ENCODE measurements at regions not wholly inside any gene's neighbourhood (a gene's known extent, or its start where the extent isn't known, plus 50 kb on each side); places are given as distances from the start of the nearest gene placed in this dataset.

DNA sequence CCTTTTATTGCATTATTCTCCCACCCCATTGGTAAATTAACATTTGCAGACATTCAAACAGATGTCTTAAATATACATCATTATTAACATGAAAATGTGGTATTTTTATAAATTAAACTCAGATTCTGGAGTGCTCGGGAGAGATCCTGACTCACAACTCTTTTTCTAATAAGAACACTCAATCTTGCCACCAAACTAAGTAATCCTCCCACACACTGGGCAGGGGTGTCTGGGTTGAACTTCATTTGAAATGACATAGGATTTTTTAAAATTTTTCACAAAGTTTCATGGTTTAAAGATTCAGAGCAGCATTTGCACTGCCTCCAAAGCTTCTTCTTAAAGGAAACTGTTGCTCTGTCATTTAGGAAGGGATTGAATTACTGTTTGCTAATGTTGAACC is 754.3 kb downstream of the MECOM start:
- in situ Hi-C loops (cut with MboI; ENCODE audit: low sequenced_read_pairs): no loop called here

DNA sequence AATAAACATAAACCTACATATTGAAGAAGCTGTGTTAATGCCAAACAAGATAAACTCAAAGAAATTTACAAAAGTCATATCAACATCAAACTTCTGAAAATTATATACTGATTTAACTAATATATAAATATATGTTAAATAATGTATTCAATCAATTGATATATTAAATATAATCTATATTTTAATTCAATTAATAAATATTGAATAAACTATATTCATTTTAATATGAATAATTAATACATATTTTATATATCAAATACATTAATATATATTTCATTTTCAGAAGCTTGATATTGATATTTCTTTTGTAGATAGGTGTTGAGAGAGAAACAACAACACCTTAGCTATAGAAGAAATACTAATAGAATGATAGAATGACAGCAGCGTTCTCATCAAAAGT is 768.1 kb downstream of the MECOM start:
- in situ Hi-C loops (cut with MboI; ENCODE audit: low sequenced_read_pairs): no loop called here

DNA sequence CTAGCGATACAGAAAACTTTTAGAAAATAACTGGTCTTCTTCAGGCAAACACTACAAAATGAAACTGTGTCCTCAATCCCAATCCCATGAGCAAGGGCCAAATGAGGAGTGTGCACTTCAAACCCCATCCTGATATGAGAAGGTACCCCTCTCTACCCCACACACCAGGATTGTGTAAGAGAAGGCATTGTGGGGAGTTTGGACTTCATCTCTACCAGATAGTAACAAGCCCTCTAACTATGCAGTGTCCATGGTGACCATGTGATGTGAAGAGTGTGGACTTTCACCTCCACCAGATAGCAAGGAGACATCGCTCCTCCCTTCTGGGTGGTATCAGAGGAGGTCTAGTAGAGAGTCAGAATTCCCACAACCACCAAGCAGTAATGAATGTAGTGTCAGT is 769.3 kb downstream of the MECOM start:
- in situ Hi-C loops (cut with MboI; ENCODE audit: low sequenced_read_pairs): no loop called here

DNA sequence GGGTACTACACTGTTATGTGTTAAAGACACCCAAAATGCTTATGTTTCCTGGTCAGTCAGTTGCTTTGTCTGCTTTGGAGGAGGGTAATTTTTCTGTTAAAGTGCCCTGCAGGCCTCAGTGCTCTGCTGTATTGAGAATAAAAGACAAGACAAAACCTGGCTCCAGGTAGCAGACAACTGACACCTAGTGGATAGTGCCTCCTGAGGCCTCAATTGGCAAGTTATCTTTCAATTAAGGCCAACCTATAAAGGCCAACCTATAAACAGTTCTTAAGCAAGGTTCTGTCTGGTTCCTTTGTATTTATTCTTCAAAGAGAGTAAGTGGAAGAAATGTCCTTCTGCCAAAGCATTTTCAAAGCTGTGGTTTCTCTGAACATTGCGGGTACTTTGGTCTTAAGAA is 773.8 kb downstream of the MECOM start:
- in situ Hi-C loops (cut with MboI; ENCODE audit: low sequenced_read_pairs): no loop called here

DNA sequence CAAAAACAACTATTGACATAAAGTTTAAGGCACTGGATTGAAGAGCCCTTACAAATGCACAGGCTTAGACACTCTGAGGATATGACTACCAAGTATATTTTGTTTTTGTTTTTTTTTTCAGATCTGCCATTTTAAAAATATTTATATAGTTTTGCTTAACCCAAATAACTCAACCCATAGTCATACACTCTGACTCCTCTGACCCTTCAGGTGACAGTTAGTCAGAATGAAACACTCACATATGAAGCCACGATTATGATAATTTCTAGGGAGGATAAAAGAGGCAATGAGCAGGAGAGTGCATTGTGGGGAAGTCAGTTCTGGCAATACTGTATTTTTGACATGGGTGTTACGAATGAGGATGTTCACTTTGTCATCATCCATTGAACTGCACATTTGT is 774.7 kb downstream of the MECOM start:
- in situ Hi-C loops (cut with MboI; ENCODE audit: low sequenced_read_pairs): no loop called here

DNA sequence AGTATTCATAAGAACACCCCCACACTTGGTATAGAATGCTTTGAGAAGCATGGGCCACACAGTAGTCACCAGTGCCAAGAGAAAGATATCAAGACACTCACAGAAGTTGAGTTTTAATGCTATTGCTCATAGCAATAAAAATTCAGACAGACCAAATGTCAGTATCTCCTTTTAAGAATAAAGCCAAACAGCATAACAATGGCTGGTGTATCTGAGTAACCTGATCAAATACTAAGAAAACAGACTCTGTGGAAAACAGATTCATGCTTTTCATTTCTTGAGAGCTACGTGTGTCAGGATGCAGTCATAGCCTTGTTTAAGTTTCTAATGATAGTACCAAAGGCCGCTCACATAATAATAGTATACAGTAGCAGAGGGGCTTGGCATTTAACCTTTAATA is 778.5 kb downstream of the MECOM start:
- in situ Hi-C loops (cut with MboI; ENCODE audit: low sequenced_read_pairs): no loop called here

DNA sequence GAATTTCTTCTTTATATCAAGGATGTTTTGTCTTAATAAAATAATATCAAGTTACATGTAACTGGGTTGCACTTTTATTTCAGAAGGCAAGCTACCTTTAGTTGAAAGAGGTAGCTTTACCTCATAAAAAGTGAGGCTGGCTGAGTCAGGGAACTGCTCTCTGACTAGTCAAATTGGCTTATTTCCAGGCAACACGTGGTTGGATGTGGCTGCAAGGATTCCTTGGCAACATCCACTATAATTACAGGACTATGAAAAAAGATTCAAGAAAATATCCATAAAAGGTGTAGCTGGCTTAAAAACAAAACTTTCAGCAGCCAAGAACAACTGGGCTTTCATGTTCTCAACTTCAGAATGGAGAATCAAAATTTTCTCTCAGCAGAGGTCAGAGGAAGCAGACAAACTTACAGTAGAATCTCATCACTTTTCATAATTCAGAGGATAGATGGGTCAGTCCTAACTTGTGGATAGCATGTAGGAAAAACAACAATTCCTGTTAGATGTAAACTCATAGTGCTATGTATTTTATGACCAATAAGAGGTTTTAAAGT is 779.1 kb downstream of the MECOM start:
- in situ Hi-C loops (cut with MboI; ENCODE audit: low sequenced_read_pairs): no loop called here

DNA sequence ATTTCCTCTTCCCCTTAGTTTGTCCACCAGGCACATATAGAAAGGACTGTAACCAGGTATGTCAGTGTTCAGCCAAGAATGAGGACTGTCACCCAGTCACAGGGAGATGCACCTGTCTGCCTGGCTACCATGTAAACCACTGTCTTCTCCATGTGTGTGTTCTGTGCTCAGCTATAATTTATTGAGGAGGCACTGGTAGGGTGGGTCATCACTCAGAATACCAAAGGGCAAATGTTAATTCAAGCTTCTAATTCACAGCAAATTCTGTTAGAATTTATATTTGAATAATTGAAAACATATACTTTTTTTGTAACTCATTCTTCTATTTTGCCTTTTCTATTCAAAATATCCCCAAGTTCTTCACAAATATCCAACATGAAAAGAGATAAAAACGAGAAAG is 780.4 kb downstream of the MECOM start:
- in situ Hi-C loops (cut with MboI; ENCODE audit: low sequenced_read_pairs): no loop called here

DNA sequence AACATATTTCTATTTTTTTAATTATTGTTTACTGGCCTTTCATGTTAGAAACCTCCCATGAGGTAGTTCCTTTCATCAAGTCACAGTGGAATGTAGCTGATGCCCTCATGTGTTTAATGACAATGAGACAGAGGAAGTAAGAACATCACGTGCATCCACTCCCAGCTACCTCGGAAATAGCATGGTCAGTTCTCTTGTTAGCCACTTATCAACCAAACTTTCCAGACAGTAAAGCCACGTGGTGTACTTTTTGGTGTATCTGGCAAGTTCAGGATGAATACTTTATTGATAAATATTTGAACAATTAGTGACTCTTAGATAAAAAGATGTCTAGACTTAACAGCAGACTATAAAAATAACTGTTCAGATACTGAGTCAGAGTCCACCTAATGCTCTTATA is 781.7 kb downstream of the MECOM start:
- in situ Hi-C loops (cut with MboI; ENCODE audit: low sequenced_read_pairs): no loop called here

DNA sequence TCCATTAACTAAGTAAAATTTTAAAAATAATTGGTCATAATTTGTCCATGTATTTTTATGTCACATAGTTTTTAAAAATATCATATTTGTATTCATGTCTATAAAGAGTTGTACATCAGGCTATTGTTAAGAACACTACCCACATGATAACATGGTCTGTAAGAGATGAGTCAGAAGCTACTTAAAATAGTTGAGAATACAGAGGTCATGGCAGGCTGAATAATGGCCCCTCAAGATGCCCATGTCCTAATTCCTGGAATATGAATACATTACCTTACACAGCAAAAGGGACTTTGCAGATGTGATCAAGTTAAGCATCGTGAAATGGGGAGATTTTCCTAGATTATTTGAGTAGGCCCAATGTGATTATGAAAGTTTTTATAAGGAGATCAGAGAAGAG is 782.9 kb upstream of the GOLIM4 start:
- in situ Hi-C loops (cut with MboI; ENCODE audit: low sequenced_read_pairs): no loop called here

DNA sequence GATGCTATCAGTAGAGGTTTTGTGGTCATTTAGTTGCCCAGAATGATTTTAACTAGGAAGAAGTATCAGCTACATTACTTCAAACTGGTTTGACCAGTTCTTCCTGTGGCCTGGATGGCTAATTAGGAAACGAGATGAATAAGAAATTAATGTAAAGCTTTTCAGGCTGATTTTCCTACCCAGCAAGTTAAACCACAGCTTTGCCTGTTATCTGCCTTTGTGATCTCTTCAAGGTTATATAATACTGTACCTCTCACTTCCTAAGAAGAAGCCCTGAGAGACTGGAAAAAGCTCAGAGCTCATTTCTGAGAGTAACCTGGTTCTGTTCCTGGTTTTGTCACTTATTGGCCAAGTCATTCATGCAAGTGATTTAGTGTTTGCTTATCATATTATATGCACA is 782.2 kb upstream of the GOLIM4 start:
- in situ Hi-C loops (cut with MboI; ENCODE audit: low sequenced_read_pairs): no loop called here

DNA sequence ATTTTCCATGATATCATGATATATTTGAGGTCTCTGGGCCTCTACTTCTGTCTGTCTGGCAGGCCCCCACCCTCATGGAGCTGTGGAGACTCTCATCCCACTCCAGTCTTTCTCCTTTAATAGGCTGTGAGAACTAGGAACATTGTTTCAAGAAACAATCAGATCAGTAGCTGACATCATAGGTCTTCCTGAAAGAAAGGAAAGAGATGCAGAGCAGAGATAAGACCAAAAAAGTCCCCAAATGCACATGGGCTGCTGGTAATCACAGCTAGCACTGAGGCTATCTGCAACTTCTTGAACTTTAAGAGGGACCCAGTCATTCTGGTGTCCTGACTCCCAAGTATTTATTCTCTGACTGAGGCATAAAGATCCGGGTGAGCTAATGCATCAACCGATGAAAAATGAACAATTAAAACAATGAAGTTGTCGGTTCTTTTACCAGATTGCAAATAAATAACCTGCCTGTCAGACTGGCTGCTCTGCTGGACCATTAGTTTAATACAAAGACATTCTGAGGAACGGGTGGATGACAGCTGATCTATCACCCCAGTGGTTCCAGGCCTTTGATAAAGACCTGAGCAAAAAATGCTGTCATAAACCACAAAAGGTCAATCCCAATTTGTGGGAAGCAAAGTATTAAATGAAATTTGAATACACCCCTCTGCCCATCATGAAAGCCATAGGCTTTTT is 780.8 kb upstream of the GOLIM4 start:
- in situ Hi-C loops (cut with MboI; ENCODE audit: low sequenced_read_pairs): no loop called here

DNA sequence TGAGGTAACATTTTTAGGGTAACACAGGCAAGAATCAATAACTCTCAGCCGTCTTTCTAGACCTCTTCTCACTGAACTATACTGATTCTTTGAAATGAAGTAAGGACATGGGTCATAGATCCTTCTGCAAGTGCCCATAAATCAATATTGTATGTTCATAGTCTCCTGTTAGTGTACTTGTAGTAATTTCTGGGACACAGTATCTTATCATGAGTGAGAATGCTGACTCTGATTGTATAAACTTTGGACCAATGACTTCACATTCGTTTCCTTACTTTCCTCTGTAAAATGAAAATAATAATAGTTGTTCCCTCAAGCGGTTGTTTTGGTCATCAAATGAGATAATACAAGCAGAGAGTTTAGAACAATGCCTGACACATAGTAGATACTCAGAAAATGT is 777.1 kb upstream of the GOLIM4 start:
- in situ Hi-C loops (cut with MboI; ENCODE audit: low sequenced_read_pairs): no loop called here

DNA sequence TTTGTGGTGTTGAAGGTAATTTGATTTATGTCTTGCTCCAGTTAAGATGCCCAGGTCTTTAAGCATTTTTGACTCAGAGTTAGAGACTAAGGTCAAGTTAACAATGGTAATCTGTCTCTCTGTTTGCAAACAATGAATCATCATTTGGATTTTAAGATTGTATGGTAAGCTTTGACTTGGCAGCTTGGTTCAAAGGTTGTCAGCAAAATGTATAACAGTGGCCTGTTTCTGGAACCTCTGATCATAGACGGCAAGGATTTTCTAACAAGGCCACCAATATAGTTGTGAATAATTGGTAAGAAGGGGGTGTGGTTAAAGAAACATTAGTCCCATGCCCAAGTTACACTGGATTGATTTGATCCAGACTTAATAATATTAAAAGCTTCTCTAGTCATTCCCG is 775.2 kb upstream of the GOLIM4 start:
- in situ Hi-C loops (cut with MboI; ENCODE audit: low sequenced_read_pairs): no loop called here

DNA sequence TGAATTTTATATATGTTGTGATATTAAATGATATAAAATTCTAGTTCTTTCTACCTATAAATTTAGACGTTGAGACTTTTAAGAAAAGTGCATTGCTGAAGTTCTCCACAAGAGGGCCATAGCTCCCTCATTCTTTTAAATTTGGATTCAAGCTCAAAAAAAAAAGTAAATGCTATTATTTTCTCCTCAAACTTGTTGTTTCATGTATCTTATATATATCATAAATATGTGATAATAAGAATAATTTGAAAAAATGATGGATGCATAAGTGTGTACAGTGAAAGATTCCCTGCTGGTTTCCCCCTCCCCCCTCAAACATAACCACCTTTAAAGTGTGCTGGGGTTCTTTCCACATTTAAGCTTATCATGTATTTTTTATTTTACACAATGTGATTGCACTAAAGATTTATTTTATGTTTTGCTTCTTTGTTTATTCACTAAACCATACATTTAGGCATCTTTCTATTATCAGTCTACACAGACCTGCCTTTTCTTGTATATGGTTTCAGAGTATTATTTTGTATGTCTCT is 769.4 kb upstream of the GOLIM4 start:
- in situ Hi-C loops (cut with MboI; ENCODE audit: low sequenced_read_pairs): no loop called here

DNA sequence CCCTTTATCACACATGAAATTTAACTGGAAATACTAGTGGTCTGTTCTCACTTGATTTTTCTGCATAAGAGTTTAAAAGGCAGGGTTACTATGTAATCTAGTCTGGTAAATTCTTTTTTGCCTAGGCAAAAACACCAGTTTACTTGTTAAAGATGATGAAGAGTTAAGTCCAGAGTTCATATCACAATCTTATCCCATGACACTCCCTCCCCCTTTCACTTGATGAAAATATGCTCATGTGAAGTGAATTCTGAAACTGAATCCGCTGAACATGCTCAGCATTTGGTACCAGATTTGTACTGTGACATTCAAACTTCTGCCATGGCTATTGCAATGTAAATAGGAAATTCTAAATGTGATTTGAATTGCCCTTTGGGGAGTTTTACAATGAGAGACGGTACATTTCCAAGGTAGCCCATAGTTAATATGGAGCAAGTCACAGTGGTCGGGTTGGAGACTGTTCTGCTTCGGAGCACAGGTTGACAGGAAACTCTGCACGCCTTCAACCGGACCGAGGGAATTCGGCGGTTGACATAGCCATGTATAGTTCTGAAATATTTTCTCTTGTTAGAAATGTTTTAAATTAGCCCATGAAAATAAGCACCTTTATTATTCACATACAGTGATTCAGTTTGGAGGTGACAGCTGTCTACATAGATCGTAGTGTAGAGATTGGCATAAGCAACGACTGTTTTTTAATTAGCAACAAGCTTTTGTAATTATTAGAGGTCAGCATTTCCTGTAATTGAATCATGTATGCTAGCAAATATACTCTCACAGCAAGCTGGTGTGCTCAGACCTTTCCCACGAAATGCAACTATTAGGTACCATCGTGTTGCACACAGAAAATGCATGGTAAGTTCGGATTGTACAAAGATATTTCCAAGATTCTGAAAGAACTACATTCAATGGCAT is 768.6 kb upstream of the GOLIM4 start:
- in situ Hi-C loops (cut with MboI; ENCODE audit: low sequenced_read_pairs): no loop called here

DNA sequence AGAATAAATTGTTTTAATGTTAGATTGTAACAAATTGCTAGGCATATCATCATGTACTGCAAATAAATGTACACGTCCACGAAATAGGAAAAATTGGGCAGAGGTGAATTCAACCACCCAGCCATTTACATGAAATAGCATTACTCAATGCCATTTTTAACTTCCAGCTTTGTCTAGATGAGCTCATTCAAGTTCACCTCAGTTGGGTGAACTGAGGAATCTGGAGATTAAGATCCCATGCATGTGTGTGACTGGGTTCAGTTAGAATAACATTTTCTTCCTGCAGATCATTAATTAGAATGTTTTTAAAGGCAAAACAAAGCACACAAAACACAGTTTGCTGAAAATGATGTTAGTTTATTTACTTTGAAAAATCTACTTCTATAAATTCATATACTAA is 767.8 kb upstream of the GOLIM4 start:
- in situ Hi-C loops (cut with MboI; ENCODE audit: low sequenced_read_pairs): no loop called here

DNA sequence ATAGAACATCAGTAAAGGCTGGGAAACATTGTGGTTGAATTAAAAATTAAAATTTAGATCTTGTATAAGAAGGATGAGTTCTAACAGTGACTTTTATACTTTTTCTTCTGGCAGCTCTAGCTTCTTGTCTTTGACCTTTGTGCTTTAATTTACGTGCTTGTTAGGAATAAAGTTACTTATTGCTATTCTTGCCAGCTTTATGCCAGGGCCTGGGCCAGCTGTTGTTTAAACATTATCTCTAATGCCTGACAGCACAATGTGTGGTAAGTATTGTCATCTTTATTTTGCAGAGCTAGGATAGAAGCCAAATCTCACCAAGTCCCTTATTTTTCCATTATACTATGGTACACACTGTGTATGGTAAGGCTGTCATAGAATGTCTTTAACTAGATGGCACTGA is 766.7 kb upstream of the GOLIM4 start:
- in situ Hi-C loops (cut with MboI; ENCODE audit: low sequenced_read_pairs): no loop called here

DNA sequence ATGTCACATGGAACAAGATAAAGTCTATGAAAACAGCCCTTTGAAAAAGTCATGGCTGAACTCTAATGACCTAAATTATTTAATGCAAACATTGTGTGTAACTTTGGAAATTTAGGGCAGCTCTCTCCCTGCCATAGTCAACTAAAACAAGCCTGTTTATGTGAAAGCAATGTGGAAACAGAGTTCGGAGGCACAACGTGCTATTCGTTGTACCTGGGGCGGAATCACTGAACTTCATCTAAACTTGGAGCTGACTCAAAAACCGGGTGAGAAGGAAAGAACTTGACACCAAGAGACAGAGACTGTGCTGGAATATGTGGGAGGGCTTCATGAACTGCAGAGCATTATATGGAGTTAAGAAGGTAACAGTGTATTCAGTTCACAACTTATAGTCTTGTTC is 764.9 kb upstream of the GOLIM4 start:
- in situ Hi-C loops (cut with MboI; ENCODE audit: low sequenced_read_pairs): no loop called here

DNA sequence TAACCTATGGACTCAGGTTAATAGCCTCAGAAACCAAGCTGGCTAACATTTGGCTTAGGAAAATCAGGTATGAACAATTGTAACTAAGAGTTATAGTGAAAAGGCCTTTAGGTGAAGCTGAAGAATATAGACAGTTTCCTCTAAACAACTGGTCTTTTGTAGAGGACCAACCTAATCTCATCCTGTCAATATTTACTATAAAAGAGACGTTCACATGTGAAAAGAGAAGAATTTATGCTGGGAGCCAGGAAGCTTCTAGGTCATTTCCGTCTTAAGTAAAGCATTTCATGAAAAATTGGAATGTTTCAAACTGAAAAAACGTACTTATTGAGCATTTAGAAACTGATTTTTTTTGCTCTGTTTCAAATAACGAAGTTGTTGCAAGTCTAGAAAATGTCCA is 764.3 kb upstream of the GOLIM4 start:
- in situ Hi-C loops (cut with MboI; ENCODE audit: low sequenced_read_pairs): no loop called here

DNA sequence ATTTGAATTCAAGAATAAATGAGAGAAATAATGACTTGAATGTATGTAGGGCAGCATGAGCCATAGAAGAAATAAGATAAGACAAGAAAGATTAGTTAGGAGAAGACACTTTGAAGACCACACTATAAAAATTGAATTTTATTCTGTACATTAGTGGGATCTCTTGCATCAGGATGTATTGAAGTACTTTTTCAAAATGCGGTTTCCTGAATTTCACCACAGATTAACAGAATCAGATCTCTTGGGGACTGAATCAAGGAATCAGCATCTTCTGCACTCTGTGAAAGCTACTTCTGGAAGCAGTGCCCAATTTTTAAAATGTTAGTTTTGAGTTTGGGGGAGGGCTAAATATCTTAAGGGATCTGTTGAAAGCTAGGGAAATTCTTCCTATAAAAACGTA is 763.9 kb upstream of the GOLIM4 start:
- in situ Hi-C loops (cut with MboI; ENCODE audit: low sequenced_read_pairs): no loop called here

DNA sequence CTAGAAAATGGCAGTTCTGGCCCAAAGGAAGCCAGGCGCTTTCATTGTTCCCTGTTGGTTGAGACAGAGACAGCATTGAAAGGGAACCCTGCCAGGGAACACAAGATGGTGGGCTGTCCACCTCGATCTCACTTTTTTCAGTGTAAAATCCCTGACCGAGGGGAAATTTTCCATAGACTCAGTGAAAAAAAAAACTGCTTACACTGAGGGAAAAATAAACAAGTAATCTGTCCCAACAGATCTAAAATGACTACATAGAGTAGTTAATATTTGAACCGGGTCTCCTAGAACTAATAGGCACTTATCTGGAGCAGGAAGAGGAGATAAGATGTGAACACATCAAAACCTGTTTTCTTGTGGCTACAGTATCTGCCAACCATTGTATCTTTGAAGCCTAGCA is 763.4 kb upstream of the GOLIM4 start:
- in situ Hi-C loops (cut with MboI; ENCODE audit: low sequenced_read_pairs): no loop called here
